ENCODE measurements at regions not wholly inside any gene's neighbourhood (a gene's known extent, or its start where the extent isn't known, plus 50 kb on each side); places are given as distances from the start of the nearest gene placed in this dataset.

- Histone ChIP-seq H3K36me3 (ENCODE audit: control insufficient read depth, insufficient read depth, low read length) (no peaks in the 10 kb centered on the region), H3K4me3 (ENCODE audit: low read depth, low read length) (no peak overlapping the region)
These were observed 661.3 kb downstream of the TMEM182 start for GRCh38 chr2:103423100-103423499.

GRCh38 chr2:103427567-103427966 lies 665.7 kb downstream of the TMEM182 start:
- H3K4me1 ChIP-seq (ENCODE audit: control insufficient read depth, insufficient read depth, low read length) = peaks cover 7% of the 10 kb centered on the region; the same call in 1 of the 2 replicates
- H3K4me3 ChIP-seq (ENCODE audit: low read depth, low read length) = no peak overlapping the region
- no peak overlapping the region for H3K9ac ChIP-seq (ENCODE audit: low read depth, low read length)

More at GRCh38 chr2:103423100-103423499, 661.3 kb downstream of the TMEM182 start:
- Histone ChIP-seq H3K9me3 (ENCODE audit: control insufficient read depth, insufficient read depth, low read length) (no peaks in the 10 kb centered on the region), H3K4me1 (ENCODE audit: control insufficient read depth, insufficient read depth, low read length) (peaks cover 7% of the 10 kb centered on the region; the same call in 1 of the 2 replicates), H3K27ac (ENCODE audit: low read depth, low read length) (no peak overlapping the region), H3K9ac (ENCODE audit: low read depth, low read length) (no peak overlapping the region), H3K27me3 (ENCODE audit: control insufficient read depth, insufficient read depth, low read length) (no peaks in the 10 kb centered on the region)

GRCh38 chr2:103430191-103430590 lies 668.4 kb downstream of the TMEM182 start:
- H3K9me3 ChIP-seq (ENCODE audit: control insufficient read depth, insufficient read depth, low read length) = no peaks in the 10 kb centered on the region
- no peak overlapping the region for H3K9ac ChIP-seq (ENCODE audit: low read depth, low read length)
- H3K27ac ChIP-seq (ENCODE audit: low read depth, low read length) = no peak overlapping the region
- no peak overlapping the region for H3K4me3 ChIP-seq (ENCODE audit: low read depth, low read length)
- H3K36me3 ChIP-seq (ENCODE audit: control insufficient read depth, insufficient read depth, low read length) = no peaks in the 10 kb centered on the region
- no peaks in the 10 kb centered on the region for H3K27me3 ChIP-seq (ENCODE audit: control insufficient read depth, insufficient read depth, low read length)
- H3K4me1 ChIP-seq (ENCODE audit: control insufficient read depth, insufficient read depth, low read length) = no peaks in the 10 kb centered on the region

More at GRCh38 chr2:103427567-103427966, 665.7 kb downstream of the TMEM182 start:
- H3K27me3 ChIP-seq (ENCODE audit: control insufficient read depth, insufficient read depth, low read length) = no peaks in the 10 kb centered on the region
- no peaks in the 10 kb centered on the region for H3K9me3 ChIP-seq (ENCODE audit: control insufficient read depth, insufficient read depth, low read length)
- no peaks in the 10 kb centered on the region for H3K36me3 ChIP-seq (ENCODE audit: control insufficient read depth, insufficient read depth, low read length)
- no peak overlapping the region for H3K27ac ChIP-seq (ENCODE audit: low read depth, low read length)

GRCh38 chr2:103435010-103435409 lies 673.2 kb downstream of the TMEM182 start:
- H3K27ac ChIP-seq (ENCODE audit: low read depth, low read length) = no peak overlapping the region
- H3K36me3 ChIP-seq (ENCODE audit: control insufficient read depth, insufficient read depth, low read length) = no peaks in the 10 kb centered on the region
- H3K9me3 ChIP-seq (ENCODE audit: control insufficient read depth, insufficient read depth, low read length) = no peaks in the 10 kb centered on the region
- no peak overlapping the region for H3K9ac ChIP-seq (ENCODE audit: low read depth, low read length)
- H3K4me1 ChIP-seq (ENCODE audit: control insufficient read depth, insufficient read depth, low read length) = no peaks in the 10 kb centered on the region
- no peaks in the 10 kb centered on the region for H3K27me3 ChIP-seq (ENCODE audit: control insufficient read depth, insufficient read depth, low read length)
- no peak overlapping the region for H3K4me3 ChIP-seq (ENCODE audit: low read depth, low read length)

GRCh38 chr2:103437161-103437560 lies 675.3 kb downstream of the TMEM182 start:
- no peaks in the 10 kb centered on the region for H3K9me3 ChIP-seq (ENCODE audit: control insufficient read depth, insufficient read depth, low read length)
- H3K27me3 ChIP-seq (ENCODE audit: control insufficient read depth, insufficient read depth, low read length) = no peaks in the 10 kb centered on the region
- H3K27ac ChIP-seq (ENCODE audit: low read depth, low read length) = no peak overlapping the region
- no peaks in the 10 kb centered on the region for H3K4me1 ChIP-seq (ENCODE audit: control insufficient read depth, insufficient read depth, low read length)
- no peak overlapping the region for H3K9ac ChIP-seq (ENCODE audit: low read depth, low read length)
- no peaks in the 10 kb centered on the region for H3K36me3 ChIP-seq (ENCODE audit: control insufficient read depth, insufficient read depth, low read length)
- H3K4me3 ChIP-seq (ENCODE audit: low read depth, low read length) = no peak overlapping the region

GRCh38 chr2:103445347-103445746 lies 683.5 kb downstream of the TMEM182 start:
- Histone ChIP-seq H3K27ac (ENCODE audit: low read depth, low read length) (no peak overlapping the region), H3K27me3 (ENCODE audit: control insufficient read depth, insufficient read depth, low read length) (no peaks in the 10 kb centered on the region), H3K4me3 (ENCODE audit: low read depth, low read length) (no peak overlapping the region), H3K36me3 (ENCODE audit: control insufficient read depth, insufficient read depth, low read length) (no peaks in the 10 kb centered on the region), H3K9me3 (ENCODE audit: control insufficient read depth, insufficient read depth, low read length) (no peaks in the 10 kb centered on the region), H3K4me1 (ENCODE audit: control insufficient read depth, insufficient read depth, low read length) (peaks cover 6% of the 10 kb centered on the region), H3K9ac (ENCODE audit: low read depth, low read length) (no peak overlapping the region)

- Histone ChIP-seq H3K27me3 (ENCODE audit: control insufficient read depth, insufficient read depth, low read length) (no peaks in the 10 kb centered on the region), H3K4me1 (ENCODE audit: control insufficient read depth, insufficient read depth, low read length) (peaks cover 6% of the 10 kb centered on the region), H3K9ac (ENCODE audit: low read depth, low read length) (no peak overlapping the region), H3K4me3 (ENCODE audit: low read depth, low read length) (no peak overlapping the region), H3K36me3 (ENCODE audit: control insufficient read depth, insufficient read depth, low read length) (no peaks in the 10 kb centered on the region), H3K27ac (ENCODE audit: low read depth, low read length) (no peak overlapping the region), H3K9me3 (ENCODE audit: control insufficient read depth, insufficient read depth, low read length) (no peaks in the 10 kb centered on the region)
These were observed 686.7 kb downstream of the TMEM182 start for GRCh38 chr2:103448495-103448894.

GRCh38 chr2:103451283-103451682 lies 689.5 kb downstream of the TMEM182 start:
- H3K4me1 ChIP-seq (ENCODE audit: control insufficient read depth, insufficient read depth, low read length) = peaks cover 5% of the 10 kb centered on the region; the same call in 1 of the 2 replicates
- no peaks in the 10 kb centered on the region for H3K9me3 ChIP-seq (ENCODE audit: control insufficient read depth, insufficient read depth, low read length)
- no peak overlapping the region for H3K4me3 ChIP-seq (ENCODE audit: low read depth, low read length)
- no peak overlapping the region for H3K9ac ChIP-seq (ENCODE audit: low read depth, low read length)
- no peak overlapping the region for H3K27ac ChIP-seq (ENCODE audit: low read depth, low read length)
- H3K27me3 ChIP-seq (ENCODE audit: control insufficient read depth, insufficient read depth, low read length) = no peaks in the 10 kb centered on the region
- no peaks in the 10 kb centered on the region for H3K36me3 ChIP-seq (ENCODE audit: control insufficient read depth, insufficient read depth, low read length)

- no peak overlapping the region for H3K4me3 ChIP-seq (ENCODE audit: low read depth, low read length)
- peaks cover 5% of the 10 kb centered on the region; the same call in 1 of the 2 replicates for H3K4me1 ChIP-seq (ENCODE audit: control insufficient read depth, insufficient read depth, low read length)
- H3K27me3 ChIP-seq (ENCODE audit: control insufficient read depth, insufficient read depth, low read length) = no peaks in the 10 kb centered on the region
These were observed 697.5 kb downstream of the TMEM182 start for GRCh38 chr2:103459283-103459682.

GRCh38 chr2:103462101-103462500 lies 700.3 kb downstream of the TMEM182 start:
- no peaks in the 10 kb centered on the region for H3K9me3 ChIP-seq (ENCODE audit: control insufficient read depth, insufficient read depth, low read length)
- H3K36me3 ChIP-seq (ENCODE audit: control insufficient read depth, insufficient read depth, low read length) = no peaks in the 10 kb centered on the region
- H3K27ac ChIP-seq (ENCODE audit: low read depth, low read length) = no peak overlapping the region
- H3K27me3 ChIP-seq (ENCODE audit: control insufficient read depth, insufficient read depth, low read length) = no peaks in the 10 kb centered on the region
- H3K9ac ChIP-seq (ENCODE audit: low read depth, low read length) = no peak overlapping the region
- H3K4me3 ChIP-seq (ENCODE audit: low read depth, low read length) = no peak overlapping the region
- H3K4me1 ChIP-seq (ENCODE audit: control insufficient read depth, insufficient read depth, low read length) = no peaks in the 10 kb centered on the region

More at GRCh38 chr2:103459283-103459682, 697.5 kb downstream of the TMEM182 start:
- Histone ChIP-seq H3K27ac (ENCODE audit: low read depth, low read length) (no peak overlapping the region), H3K36me3 (ENCODE audit: control insufficient read depth, insufficient read depth, low read length) (no peaks in the 10 kb centered on the region), H3K9ac (ENCODE audit: low read depth, low read length) (no peak overlapping the region), H3K9me3 (ENCODE audit: control insufficient read depth, insufficient read depth, low read length) (no peaks in the 10 kb centered on the region)

GRCh38 chr2:103462712-103463111 lies 700.9 kb downstream of the TMEM182 start:
- no peaks in the 10 kb centered on the region for H3K36me3 ChIP-seq (ENCODE audit: control insufficient read depth, insufficient read depth, low read length)
- no peak overlapping the region for H3K9ac ChIP-seq (ENCODE audit: low read depth, low read length)
- H3K4me1 ChIP-seq (ENCODE audit: control insufficient read depth, insufficient read depth, low read length) = no peaks in the 10 kb centered on the region
- H3K9me3 ChIP-seq (ENCODE audit: control insufficient read depth, insufficient read depth, low read length) = no peaks in the 10 kb centered on the region
- no peak overlapping the region for H3K4me3 ChIP-seq (ENCODE audit: low read depth, low read length)
- H3K27me3 ChIP-seq (ENCODE audit: control insufficient read depth, insufficient read depth, low read length) = no peaks in the 10 kb centered on the region
- H3K27ac ChIP-seq (ENCODE audit: low read depth, low read length) = no peak overlapping the region

- Histone ChIP-seq H3K9me3 (ENCODE audit: control insufficient read depth, insufficient read depth, low read length) (no peaks in the 10 kb centered on the region), H3K27ac (ENCODE audit: low read depth, low read length) (no peak overlapping the region), H3K27me3 (ENCODE audit: control insufficient read depth, insufficient read depth, low read length) (no peaks in the 10 kb centered on the region), H3K36me3 (ENCODE audit: control insufficient read depth, insufficient read depth, low read length) (no peaks in the 10 kb centered on the region), H3K4me1 (ENCODE audit: control insufficient read depth, insufficient read depth, low read length) (no peaks in the 10 kb centered on the region), H3K9ac (ENCODE audit: low read depth, low read length) (no peak overlapping the region), H3K4me3 (ENCODE audit: low read depth, low read length) (no peak overlapping the region)
These were observed 703.0 kb downstream of the TMEM182 start for GRCh38 chr2:103464831-103465230.
